Calu3 (cell line): ENCODE measurements at regions not wholly inside any gene's neighbourhood (a gene's known extent, or its start where the extent isn't known, plus 50 kb on each side); places are given as distances from the start of the nearest gene placed in this dataset.

ENCODE experiments used
- BruUV-seq: library from RNA; stranded (reverse); fragments of 400-500 nt; replicated peaks from 2 replicates; lab custom pipeline; 2021; lab: Mats Ljungman, UMichigan
- CTCF ChIA-PET: fragments of 300-600 bp; sonication (Branson Sonifier 250); formaldehyde crosslinking; loops from one replicate; lab custom pipeline; 2022; ENCODE audit warnings: antibody characterized with exemption; lab: Charles Lee
- DNase-seq: peaks from one replicate; pipeline ENCODE4 v3.0.0; 2022
- H3K27ac Mint-ChIP-seq: one replicate; pipeline ENCODE4 v1.8.0; 2022; ENCODE audit warnings: mixed read lengths; ENCODE audit not compliant: unreplicated experiment
- H3K27me3 Mint-ChIP-seq: one replicate; pipeline ENCODE4 v1.8.0; 2022; ENCODE audit warnings: mixed read lengths; ENCODE audit not compliant: unreplicated experiment
- H3K36me3 Mint-ChIP-seq: one replicate; pipeline ENCODE4 v1.8.0; 2022; ENCODE audit warnings: mild to moderate bottlenecking, moderate library complexity, mixed read lengths; ENCODE audit not compliant: insufficient read depth, unreplicated experiment
- H3K4me1 Mint-ChIP-seq: one replicate; pipeline ENCODE4 v1.8.0; 2022; ENCODE audit warnings: mild to moderate bottlenecking, low read depth, mixed read lengths; ENCODE audit not compliant: unreplicated experiment
- H3K4me3 Mint-ChIP-seq: one replicate; pipeline ENCODE4 v1.8.0; 2022; ENCODE audit warnings: mild to moderate bottlenecking, low read depth, moderate library complexity, mixed read lengths; ENCODE audit not compliant: unreplicated experiment
- H3K9me3 Mint-ChIP-seq: one replicate; pipeline ENCODE4 v1.8.0; 2022; ENCODE audit warnings: low read depth, mixed read lengths; ENCODE audit not compliant: unreplicated experiment
- intact Hi-C: fragments of 100-400 bp; cut with micrococcal nuclease; formaldehyde crosslinking; loops from one replicate; pipeline ENCODE4 v1.10.0; 2022; ENCODE audit not compliant: unreplicated experiment
- TF ChIP-seq, protein P1 (sequence below): fragments of 200-600 bp; IDR thresholded peaks from one replicate; pipeline ENCODE4 v1.8.0; 2022; ENCODE audit warnings: antibody characterized with exemption; ENCODE audit not compliant: unreplicated experiment

DNA sequence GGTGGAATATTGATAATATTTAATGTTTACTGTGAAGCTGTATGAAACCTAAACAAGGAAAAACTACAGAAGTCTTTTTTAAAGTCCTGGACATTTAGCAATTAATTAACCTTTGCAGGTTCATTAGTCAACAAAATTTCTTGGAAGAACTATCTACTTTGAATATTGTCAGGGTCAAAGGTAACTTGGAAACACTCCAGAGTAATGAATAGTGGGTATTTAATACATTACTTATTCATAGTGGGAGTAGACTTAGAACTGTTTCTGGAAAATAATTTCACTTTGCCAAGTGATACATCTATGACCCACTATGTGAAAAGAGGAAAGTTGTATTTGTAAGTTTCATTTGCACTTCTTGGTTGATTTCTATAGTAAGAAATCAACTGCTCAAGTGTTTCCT lies 319.1 kb downstream of the TFAP2B start:
- intact Hi-C loops, result no loop called here
- Mint-ChIP-seq H3K9me3 (peaks cover 11% of the 10 kb centered on the region), H3K4me1 (no peaks in the 10 kb centered on the region), H3K27ac (no peak overlapping the region), H3K36me3 (no peaks in the 10 kb centered on the region), H3K27me3 (no peaks in the 10 kb centered on the region), H3K4me3 (no peak overlapping the region)
- BruUV-seq, result no TSS peak
- CTCF ChIA-PET, result no interaction called here
- no peak for DNase-seq
- TF ChIP-seq, protein P1, sequence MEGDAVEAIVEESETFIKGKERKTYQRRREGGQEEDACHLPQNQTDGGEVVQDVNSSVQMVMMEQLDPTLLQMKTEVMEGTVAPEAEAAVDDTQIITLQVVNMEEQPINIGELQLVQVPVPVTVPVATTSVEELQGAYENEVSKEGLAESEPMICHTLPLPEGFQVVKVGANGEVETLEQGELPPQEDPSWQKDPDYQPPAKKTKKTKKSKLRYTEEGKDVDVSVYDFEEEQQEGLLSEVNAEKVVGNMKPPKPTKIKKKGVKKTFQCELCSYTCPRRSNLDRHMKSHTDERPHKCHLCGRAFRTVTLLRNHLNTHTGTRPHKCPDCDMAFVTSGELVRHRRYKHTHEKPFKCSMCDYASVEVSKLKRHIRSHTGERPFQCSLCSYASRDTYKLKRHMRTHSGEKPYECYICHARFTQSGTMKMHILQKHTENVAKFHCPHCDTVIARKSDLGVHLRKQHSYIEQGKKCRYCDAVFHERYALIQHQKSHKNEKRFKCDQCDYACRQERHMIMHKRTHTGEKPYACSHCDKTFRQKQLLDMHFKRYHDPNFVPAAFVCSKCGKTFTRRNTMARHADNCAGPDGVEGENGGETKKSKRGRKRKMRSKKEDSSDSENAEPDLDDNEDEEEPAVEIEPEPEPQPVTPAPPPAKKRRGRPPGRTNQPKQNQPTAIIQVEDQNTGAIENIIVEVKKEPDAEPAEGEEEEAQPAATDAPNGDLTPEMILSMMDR, result no peak

DNA sequence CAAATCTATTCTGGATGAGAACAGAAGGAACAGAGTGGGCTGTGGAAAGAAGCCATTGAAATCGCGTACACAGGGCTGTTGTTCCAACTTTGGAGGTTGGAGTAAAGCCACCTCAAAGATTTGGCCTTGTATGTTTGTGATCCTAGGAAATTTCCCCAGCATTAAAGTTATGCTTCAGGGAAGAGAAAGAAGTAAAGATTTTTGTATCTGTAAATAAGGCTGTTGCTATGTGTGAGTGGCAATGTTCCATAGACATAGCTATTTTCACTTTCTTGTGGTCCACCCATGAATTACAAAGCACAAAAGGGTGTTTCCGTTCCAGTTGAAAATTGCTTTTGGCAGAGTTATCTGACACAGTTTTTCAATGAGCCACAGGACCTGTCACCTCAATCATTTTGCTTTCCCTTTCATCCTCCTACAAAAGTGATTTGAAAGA lies 321.3 kb downstream of the TFAP2B start:
- no peaks in the 10 kb centered on the region for H3K36me3 Mint-ChIP-seq
- no peaks in the 10 kb centered on the region for H3K27me3 Mint-ChIP-seq
- H3K4me1 Mint-ChIP-seq, result no peaks in the 10 kb centered on the region
- no TSS peak for BruUV-seq
- H3K9me3 Mint-ChIP-seq, result peaks cover 8% of the 10 kb centered on the region
- intact Hi-C loops, result no loop called here
- H3K27ac Mint-ChIP-seq, result no peak overlapping the region
- H3K4me3 Mint-ChIP-seq, result no peak overlapping the region
- CTCF ChIA-PET, result no interaction called here
- no peak for DNase-seq
- TF ChIP-seq, protein P1, result no peak

DNA sequence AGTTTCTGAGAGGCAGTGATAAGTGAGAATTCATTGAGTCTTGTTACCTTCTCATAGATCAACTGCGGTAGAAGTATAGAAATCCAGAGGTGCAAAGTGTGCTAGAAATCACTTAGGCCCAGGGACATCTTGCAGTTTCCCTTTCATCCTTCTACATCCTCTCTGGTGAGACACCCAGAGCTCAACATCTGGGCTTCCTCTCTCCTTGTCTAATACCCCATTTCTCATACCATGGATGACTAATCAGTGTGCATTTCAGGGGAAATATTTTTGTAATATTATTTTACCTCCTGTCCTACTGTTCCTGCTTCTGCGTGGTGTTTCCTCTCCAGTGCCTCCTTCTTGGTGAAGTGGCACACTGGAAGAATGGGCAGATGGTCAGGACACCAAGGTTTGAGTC lies 322.4 kb downstream of the TFAP2B start:
- DNase-seq, result no peak

DNA sequence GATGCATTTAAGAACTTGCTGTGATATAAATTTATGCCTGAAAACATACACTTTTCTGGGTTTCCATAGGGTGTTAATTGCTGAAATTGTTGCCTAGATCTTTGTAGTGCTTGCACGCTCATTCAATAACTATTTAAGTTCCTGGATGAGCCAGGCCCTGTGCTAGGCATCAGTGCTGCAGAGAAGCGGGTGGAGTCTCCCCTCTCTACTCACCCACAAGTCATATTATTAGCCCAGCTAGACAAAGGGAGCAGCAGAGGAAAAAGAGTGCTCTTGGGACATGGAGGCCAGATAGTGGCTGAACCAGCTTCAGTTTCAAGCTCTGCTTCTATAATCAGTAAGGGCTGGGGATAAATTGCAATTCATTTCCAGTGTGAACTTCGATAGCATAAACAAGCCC lies 329.1 kb downstream of the TFAP2B start:
- TF ChIP-seq, protein P1, result no peak
- intact Hi-C loops, result no loop called here
- DNase-seq, result no peak
- CTCF ChIA-PET, result no interaction called here
- no peaks in the 10 kb centered on the region for H3K4me1 Mint-ChIP-seq
- BruUV-seq, result no TSS peak
- no peak overlapping the region for H3K4me3 Mint-ChIP-seq
- H3K27me3 Mint-ChIP-seq, result no peaks in the 10 kb centered on the region
- peaks cover 2% of the 10 kb centered on the region for H3K9me3 Mint-ChIP-seq
- H3K36me3 Mint-ChIP-seq, result no peaks in the 10 kb centered on the region
- no peak overlapping the region for H3K27ac Mint-ChIP-seq

More for the DNA sequence above, 322.4 kb downstream of the TFAP2B start:
- H3K4me1 Mint-ChIP-seq, result no peaks in the 10 kb centered on the region
- intact Hi-C loops, result no loop called here
- no peak overlapping the region for H3K27ac Mint-ChIP-seq
- no peaks in the 10 kb centered on the region for H3K36me3 Mint-ChIP-seq
- TF ChIP-seq, protein P1, result no peak
- H3K9me3 Mint-ChIP-seq, result peaks cover 5% of the 10 kb centered on the region
- H3K27me3 Mint-ChIP-seq, result no peaks in the 10 kb centered on the region
- H3K4me3 Mint-ChIP-seq, result no peak overlapping the region
- CTCF ChIA-PET, result no interaction called here
- BruUV-seq, result no TSS peak
